ENCODE measurements at regions not wholly inside any gene's neighbourhood (a gene's known extent, or its start where the extent isn't known, plus 50 kb on each side); places are given as distances from the start of the nearest gene placed in this dataset.

GRCh38 chr2:13923823-13924222 is 708.7 kb upstream of the LRATD1 start (continued):
- TF ChIP-seq, protein P1, sequence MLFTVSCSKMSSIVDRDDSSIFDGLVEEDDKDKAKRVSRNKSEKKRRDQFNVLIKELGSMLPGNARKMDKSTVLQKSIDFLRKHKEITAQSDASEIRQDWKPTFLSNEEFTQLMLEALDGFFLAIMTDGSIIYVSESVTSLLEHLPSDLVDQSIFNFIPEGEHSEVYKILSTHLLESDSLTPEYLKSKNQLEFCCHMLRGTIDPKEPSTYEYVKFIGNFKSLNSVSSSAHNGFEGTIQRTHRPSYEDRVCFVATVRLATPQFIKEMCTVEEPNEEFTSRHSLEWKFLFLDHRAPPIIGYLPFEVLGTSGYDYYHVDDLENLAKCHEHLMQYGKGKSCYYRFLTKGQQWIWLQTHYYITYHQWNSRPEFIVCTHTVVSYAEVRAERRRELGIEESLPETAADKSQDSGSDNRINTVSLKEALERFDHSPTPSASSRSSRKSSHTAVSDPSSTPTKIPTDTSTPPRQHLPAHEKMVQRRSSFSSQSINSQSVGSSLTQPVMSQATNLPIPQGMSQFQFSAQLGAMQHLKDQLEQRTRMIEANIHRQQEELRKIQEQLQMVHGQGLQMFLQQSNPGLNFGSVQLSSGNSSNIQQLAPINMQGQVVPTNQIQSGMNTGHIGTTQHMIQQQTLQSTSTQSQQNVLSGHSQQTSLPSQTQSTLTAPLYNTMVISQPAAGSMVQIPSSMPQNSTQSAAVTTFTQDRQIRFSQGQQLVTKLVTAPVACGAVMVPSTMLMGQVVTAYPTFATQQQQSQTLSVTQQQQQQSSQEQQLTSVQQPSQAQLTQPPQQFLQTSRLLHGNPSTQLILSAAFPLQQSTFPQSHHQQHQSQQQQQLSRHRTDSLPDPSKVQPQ (CRISPR knock-in tag; IDR thresholded peaks at IDR 0.05; ENCODE audit: borderline replicate concordance), result no peak
- TF ChIP-seq ZNF146 (CRISPR knock-in tag; IDR thresholded peaks at IDR 0.05; ENCODE audit: unreplicated experiment), result no peak

GRCh38 chr2:13942111-13942510 is 690.4 kb upstream of the LRATD1 start:
- Histone ChIP-seq H2AFZ (ENCODE audit: low read depth, low read length) (no peak overlapping the region), H3K4me1 (replicated peaks in 1 of 2; ENCODE audit: control insufficient read depth in 2 of 2, insufficient read depth in 2 of 2, low read length in 2 of 2) (no peaks in the 10 kb centered on the region), H3K9ac (ENCODE audit: insufficient read depth in 1 of 2, low read depth in 2 of 2, low read length in 2 of 2) (no peak overlapping the region), H3K4me3 (no peak overlapping the region), H3K27me3 (ENCODE audit: control insufficient read depth in 2 of 2, insufficient read depth in 2 of 2, low read length in 2 of 2) (no peaks in the 10 kb centered on the region), H3K9me3 (replicated peaks; ENCODE audit: control insufficient read depth, insufficient read depth, low read depth, low read length) (0 out of 2 replicates have a peak, but pooled peaks cover 2% of the 10 kb centered on the region), H3K4me2 (ENCODE audit: insufficient read depth, low read length) (no peak overlapping the region), H3K36me3 (ENCODE audit: control insufficient read depth, insufficient read depth, low read length) (no peaks in the 10 kb centered on the region), H3K27ac (ENCODE audit: extremely low read depth, low read depth, low read length) (no peak overlapping the region), H4K20me1 (replicated peaks; ENCODE audit: control insufficient read depth, insufficient read depth, low read length) (no peaks in the 10 kb centered on the region), H3K79me2 (ENCODE audit: control insufficient read depth, insufficient read depth, low read length) (no peaks in the 10 kb centered on the region), H3K9me1 (ENCODE audit: control insufficient read depth, insufficient read depth, low read length) (no peaks in the 10 kb centered on the region)
- FAIRE-seq (no peak), DNase-seq (ENCODE audit: extremely low read depth in 1 of 4, low spot score in 3 of 4) (no peak), ATAC-seq (no peak)
- intact Hi-C loops (cut with micrococcal nuclease) (no loop called here), in situ Hi-C loops (cut with MboI) (no loop called here)
- ChIA-PET POLR2A (interaction anchor here (0.7 kb wide), 1 partner anchor 637 kb away, joined by 3 read pairs; no protein-coding TSS in a partner anchor), CTCF (ENCODE audit: low intra/inter-chr PET ratio) (no interaction called here)
- no TSS peak for BruUV-seq (replicated peaks)
- WGBS (ENCODE audit: insufficient coverage, low coverage, missing lambda C conversion rate), result 0% methylated on average over 2 of the region's 2 CpGs
- no peak for TF ChIP-seq MYC (IDR thresholded peaks at IDR 0.05; ENCODE audit: low read depth, low read length)
- no peak for TF ChIP-seq MYC (CRISPR knock-in tag; IDR thresholded peaks at IDR 0.05; ENCODE audit: borderline replicate concordance, low read depth)
- no peak for TF ChIP-seq FOXA1 (IDR thresholded peaks at IDR 0.05; ENCODE audit: borderline replicate concordance)
- no peak for TF ChIP-seq SRSF1 (IDR thresholded peaks at IDR 0.05; ENCODE audit: low read depth, low read length)
- TF ChIP-seq RBM34 (IDR thresholded peaks at IDR 0.05; ENCODE audit: borderline replicate concordance, insufficient read depth, low read length), result no peak
- TF ChIP-seq HEY1 (CRISPR knock-in tag; IDR thresholded peaks at IDR 0.05; ENCODE audit: borderline replicate concordance), result no peak
- no peak for TF ChIP-seq RB1 (IDR thresholded peaks at IDR 0.05; ENCODE audit: low read depth)
- no peak for TF ChIP-seq THRAP3 (IDR thresholded peaks at IDR 0.05; ENCODE audit: borderline replicate concordance)
- TF ChIP-seq ZBTB26 (CRISPR knock-in tag; IDR thresholded peaks at IDR 0.05), result no peak
- no peak for TF ChIP-seq ZNF121 (CRISPR knock-in tag; conservative IDR thresholded peaks at IDR 0.05)
- no peak for TF ChIP-seq TFAP4 (CRISPR knock-in tag; IDR thresholded peaks at IDR 0.05; ENCODE audit: borderline replicate concordance)
- no peak for TF ChIP-seq RFX5 (IDR thresholded peaks at IDR 0.05; ENCODE audit: low read depth, low read length)
- TF ChIP-seq RUNX1 (IDR thresholded peaks at IDR 0.05; ENCODE audit: low read depth), result no peak
- no peak for TF ChIP-seq NFIC (IDR thresholded peaks at IDR 0.05)
- TF ChIP-seq MITF (IDR thresholded peaks at IDR 0.05), result no peak
